Right lobe of liver (tissue), 6 donors: ENCODE measurements at regions not wholly inside any gene's neighbourhood (a gene's known extent, or its start where the extent isn't known, plus 50 kb on each side); places are given as distances from the start of the nearest gene placed in this dataset.

Experiments
- ATAC-seq, 4 donors: fragments of 200-7000 bp; cut with Tn5 transposase; one replicate each; pipeline ENCODE4 v1.9.1; 2020; ENCODE audit warnings: mild to moderate bottlenecking in 4 of 4, moderate library complexity in 4 of 4
- DNase-seq, 3 donors: peaks; one replicate each; pipeline ENCODE4 v3.0.0-alpha.2; 2020
- H3K27ac ChIP-seq, 3 donors: fragments of 200-600 bp; one replicate each; pipeline ENCODE4 v1.8.0; 2022
- H3K27me3 ChIP-seq, 2 donors: fragments of 200-600 bp; one replicate each; pipeline ENCODE4 v1.8.0; 2022
- H3K36me3 ChIP-seq, 4 donors: fragments of 200-600 bp; sonication (generic) in 1 of 4; one replicate each; pipeline versions ENCODE4 v1.5.1 to v1.8.0; 2017 to 2022; ENCODE audit warnings: control low read depth in 1 of 4
- H3K4me1 ChIP-seq, 4 donors: fragments of 200-600 bp; sonication (generic) in 1 of 4; one replicate each; pipeline versions ENCODE4 v1.5.1 to v1.8.0; 2017 to 2022; ENCODE audit warnings: control low read depth in 1 of 4
- H3K4me3 ChIP-seq, 3 donors: fragments of 200-600 bp; one replicate each; pipeline ENCODE4 v1.8.0; 2022
- H3K9me3 ChIP-seq, 4 donors: fragments of 200-600 bp; sonication (generic) in 1 of 4; one replicate each; pipeline versions ENCODE4 v1.5.1 to v1.8.0; 2017 to 2022; ENCODE audit warnings: control low read depth in 1 of 4
- POLR2A ChIP-seq: fragments of 450-650 bp; IDR thresholded peaks from one replicate; pipeline ENCODE4 v1.6.1; 2017; ENCODE audit warnings: antibody characterized with exemption, mild to moderate bottlenecking
- WGBS: methylation state at CpG from one replicate; pipeline ENCODE4 v1.1.6; 2018; ENCODE audit warnings: low coverage, low lambda C conversion rate; ENCODE audit not compliant: insufficient coverage; ENCODE audit errors: missing lambda C conversion rate; 5-methylcytosine and 5-hydroxymethylcytosine counted together
- intact Hi-C, 2 donors: fragments of 100-400 bp; cut with DNase I; formaldehyde crosslinking; loops; one replicate each; pipeline versions ENCODE4 v1.11.2 to v1.14.1; 2022
- TF ChIP-seq, protein P1 (sequence below), 4 donors: fragments of 200-600 bp in 3 of 4; fragments of 450-650 bp in 1 of 4; IDR thresholded peaks; one replicate each; pipeline versions ENCODE4 v1.5.1 to v1.8.0; 2016 to 2022; ENCODE audit warnings: antibody characterized with exemption in 4 of 4, mild to moderate bottlenecking in 2 of 4
- donor health status: DM: no; HTN: yes; CAD: no.
- donor health status: DM: no; HTN: no; CAD: no.
- donor health status: DM: no; HTN: no; CAD: no.
- donor health status: DM: no; HTN: yes; CAD: no.
- donor health status: DM: no; HTN: yes; CAD: no.

DNA sequence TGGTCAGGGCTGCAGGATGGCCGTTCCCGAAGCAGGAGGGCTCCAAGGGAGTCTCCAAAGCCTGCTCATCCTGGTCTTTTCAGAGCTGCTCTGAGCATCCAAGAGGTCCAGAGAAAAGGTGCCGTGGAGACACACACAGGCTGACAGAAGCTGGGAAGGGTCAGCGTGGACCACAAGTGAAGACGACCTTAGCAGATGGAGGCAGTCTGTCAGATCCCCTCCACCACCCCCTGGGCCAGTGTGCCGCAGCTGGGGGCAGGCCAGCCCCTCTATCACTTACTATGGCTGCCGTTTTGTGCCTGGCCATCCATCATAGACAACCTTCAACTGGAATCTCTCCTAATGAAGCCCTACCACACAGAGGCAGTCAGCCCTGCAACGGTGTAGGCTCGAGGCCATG lies 335.1 kb upstream of the RGMA start:
- H3K4me3 ChIP-seq, result no peak overlapping the region
- no peak overlapping the region for H3K27ac ChIP-seq
- TF ChIP-seq, protein P1, sequence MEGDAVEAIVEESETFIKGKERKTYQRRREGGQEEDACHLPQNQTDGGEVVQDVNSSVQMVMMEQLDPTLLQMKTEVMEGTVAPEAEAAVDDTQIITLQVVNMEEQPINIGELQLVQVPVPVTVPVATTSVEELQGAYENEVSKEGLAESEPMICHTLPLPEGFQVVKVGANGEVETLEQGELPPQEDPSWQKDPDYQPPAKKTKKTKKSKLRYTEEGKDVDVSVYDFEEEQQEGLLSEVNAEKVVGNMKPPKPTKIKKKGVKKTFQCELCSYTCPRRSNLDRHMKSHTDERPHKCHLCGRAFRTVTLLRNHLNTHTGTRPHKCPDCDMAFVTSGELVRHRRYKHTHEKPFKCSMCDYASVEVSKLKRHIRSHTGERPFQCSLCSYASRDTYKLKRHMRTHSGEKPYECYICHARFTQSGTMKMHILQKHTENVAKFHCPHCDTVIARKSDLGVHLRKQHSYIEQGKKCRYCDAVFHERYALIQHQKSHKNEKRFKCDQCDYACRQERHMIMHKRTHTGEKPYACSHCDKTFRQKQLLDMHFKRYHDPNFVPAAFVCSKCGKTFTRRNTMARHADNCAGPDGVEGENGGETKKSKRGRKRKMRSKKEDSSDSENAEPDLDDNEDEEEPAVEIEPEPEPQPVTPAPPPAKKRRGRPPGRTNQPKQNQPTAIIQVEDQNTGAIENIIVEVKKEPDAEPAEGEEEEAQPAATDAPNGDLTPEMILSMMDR (IDR thresholded peaks at IDR 0.05), result no peak
- no peak for TF ChIP-seq POLR2A
- ATAC-seq (no peak), DNase-seq (no peak)
- H3K36me3 ChIP-seq, result no peaks in the 10 kb centered on the region
- H3K27me3 ChIP-seq, result no peaks in the 10 kb centered on the region
- intact Hi-C loops, result no loop called here
- no peaks in the 10 kb centered on the region for H3K9me3 ChIP-seq
- 60% methylated on average over 1 of the region's 9 CpGs for WGBS
- no peaks in the 10 kb centered on the region for H3K4me1 ChIP-seq

DNA sequence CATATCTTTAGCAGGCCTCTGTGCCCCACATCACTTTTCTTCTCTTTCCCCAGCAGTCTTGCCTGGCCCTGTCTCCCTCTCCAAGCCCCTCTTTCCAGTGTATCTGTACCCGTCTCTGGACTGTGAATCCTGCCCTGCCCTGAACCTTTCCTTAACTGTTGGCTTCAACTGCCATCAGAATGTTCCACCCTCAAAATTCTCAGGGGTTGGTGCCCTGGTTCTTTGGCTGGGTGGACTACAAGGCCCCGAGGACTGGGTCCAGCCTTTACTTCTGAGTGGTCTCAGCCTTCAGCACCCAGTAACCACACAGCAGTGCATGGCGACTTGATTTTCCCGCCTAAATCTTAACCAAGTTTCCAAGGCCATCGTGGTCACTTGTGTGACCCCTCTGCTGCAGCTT lies 333.5 kb upstream of the RGMA start:
- Histone ChIP-seq H3K27ac (no peak overlapping the region), H3K4me1 (no peaks in the 10 kb centered on the region), H3K4me3 (no peak overlapping the region), H3K9me3 (no peaks in the 10 kb centered on the region), H3K27me3 (no peaks in the 10 kb centered on the region), H3K36me3 (no peaks in the 10 kb centered on the region)
- 73% methylated on average over 2 of the region's 5 CpGs for WGBS
- intact Hi-C loops, result no loop called here
- no peak for DNase-seq
- no peak for ATAC-seq
- TF ChIP-seq POLR2A, result no peak
- TF ChIP-seq, protein P1 (IDR thresholded peaks at IDR 0.05), result no peak

DNA sequence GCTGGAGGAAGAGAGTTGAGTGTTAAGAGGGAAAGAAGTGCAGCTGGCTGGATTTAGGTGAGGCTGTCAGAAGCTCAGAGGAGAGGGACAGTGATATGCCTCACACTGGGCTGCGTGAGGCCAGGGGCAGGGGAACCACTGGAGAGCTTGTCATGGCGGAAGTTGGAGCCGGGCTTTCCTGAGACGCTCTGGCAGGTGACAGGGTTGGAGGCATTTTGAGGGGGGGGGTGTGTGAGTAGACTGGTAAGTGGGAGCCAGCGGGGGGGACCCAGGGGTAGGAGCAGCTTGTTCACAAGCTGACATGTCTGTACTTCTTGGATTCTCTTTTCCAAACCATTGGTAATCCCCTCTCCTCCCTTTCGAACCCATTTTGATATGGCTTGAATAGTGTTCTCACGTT lies 331.5 kb upstream of the RGMA start:
- TF ChIP-seq, protein P1 (IDR thresholded peaks at IDR 0.05), result no peak
- no peak for TF ChIP-seq POLR2A
- Histone ChIP-seq H3K36me3 (no peaks in the 10 kb centered on the region), H3K9me3 (no peaks in the 10 kb centered on the region), H3K27ac (no peak overlapping the region), H3K4me1 (no peaks in the 10 kb centered on the region), H3K27me3 (no peaks in the 10 kb centered on the region), H3K4me3 (no peak overlapping the region)
- 70% methylated on average over 6 of the region's 7 CpGs for WGBS
- ATAC-seq, result no peak
- intact Hi-C loops, result no loop called here
- no peak for DNase-seq

DNA sequence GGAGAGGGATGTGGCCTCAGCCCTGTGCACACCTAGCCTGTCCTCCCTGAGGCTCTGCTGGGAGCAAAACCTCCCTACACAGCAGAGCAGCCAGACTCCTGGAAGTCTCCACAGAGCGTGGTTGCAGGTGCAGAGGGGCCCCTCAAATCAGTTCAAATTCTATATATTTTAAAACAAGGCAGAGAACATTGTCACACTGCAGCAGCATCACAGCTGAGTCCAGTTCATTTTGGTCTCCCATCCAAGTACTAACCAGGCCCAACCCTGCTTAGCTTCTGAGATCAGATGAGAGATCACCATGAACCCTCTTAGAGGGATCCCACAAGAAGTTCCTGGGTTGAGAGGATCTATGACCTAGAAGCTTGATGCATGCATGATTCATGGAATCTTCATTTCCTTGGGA lies 331.0 kb upstream of the RGMA start:
- H3K27me3 ChIP-seq, result no peaks in the 10 kb centered on the region
- H3K4me3 ChIP-seq, result no peak overlapping the region
- TF ChIP-seq POLR2A, result no peak
- TF ChIP-seq, protein P1 (IDR thresholded peaks at IDR 0.05), result no peak
- DNase-seq (no peak), ATAC-seq (no peak)
- WGBS, result 40% methylated on average over 1 of the region's 1 CpG
- intact Hi-C loops, result no loop called here
- no peaks in the 10 kb centered on the region for H3K4me1 ChIP-seq
- H3K27ac ChIP-seq, result no peak overlapping the region
- no peaks in the 10 kb centered on the region for H3K9me3 ChIP-seq
- H3K36me3 ChIP-seq, result no peaks in the 10 kb centered on the region

DNA sequence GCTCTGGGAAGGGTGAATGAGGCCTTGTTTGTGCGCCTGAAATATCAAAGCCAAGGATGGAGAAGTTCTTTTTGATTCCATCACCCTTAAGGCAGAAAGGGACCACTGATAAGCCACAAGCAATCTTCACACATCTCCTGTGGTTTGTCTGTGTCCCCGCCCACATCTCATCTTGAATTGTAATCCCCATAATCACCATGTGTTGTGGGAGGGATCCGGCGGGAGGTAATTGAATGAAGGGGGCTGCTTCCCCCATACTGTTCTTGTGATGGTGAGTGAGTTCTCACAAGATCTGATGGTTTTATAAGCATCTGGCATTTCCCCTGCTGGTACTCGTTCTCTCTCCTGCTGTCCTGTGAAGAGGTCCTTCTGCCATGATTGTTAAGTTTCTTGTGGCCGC lies 329.6 kb upstream of the RGMA start:
- WGBS, result 64% methylated on average over 3 of the region's 6 CpGs
- intact Hi-C loops, result no loop called here

More for the DNA sequence above, 329.6 kb upstream of the RGMA start:
- Histone ChIP-seq H3K27me3 (no peaks in the 10 kb centered on the region), H3K36me3 (no peaks in the 10 kb centered on the region), H3K27ac (no peak overlapping the region), H3K9me3 (no peaks in the 10 kb centered on the region), H3K4me1 (no peaks in the 10 kb centered on the region), H3K4me3 (no peak overlapping the region)
- TF ChIP-seq, protein P1 (IDR thresholded peaks at IDR 0.05), result no peak
- TF ChIP-seq POLR2A, result no peak
- ATAC-seq (no peak), DNase-seq (no peak)
